ENCODE measurements at regions not wholly inside any gene's neighbourhood (a gene's known extent, or its start where the extent isn't known, plus 50 kb on each side); places are given as distances from the start of the nearest gene placed in this dataset.
A peak's percentile ranks its signal among the peaks of the same experiment; 100 is the strongest.

DNA sequence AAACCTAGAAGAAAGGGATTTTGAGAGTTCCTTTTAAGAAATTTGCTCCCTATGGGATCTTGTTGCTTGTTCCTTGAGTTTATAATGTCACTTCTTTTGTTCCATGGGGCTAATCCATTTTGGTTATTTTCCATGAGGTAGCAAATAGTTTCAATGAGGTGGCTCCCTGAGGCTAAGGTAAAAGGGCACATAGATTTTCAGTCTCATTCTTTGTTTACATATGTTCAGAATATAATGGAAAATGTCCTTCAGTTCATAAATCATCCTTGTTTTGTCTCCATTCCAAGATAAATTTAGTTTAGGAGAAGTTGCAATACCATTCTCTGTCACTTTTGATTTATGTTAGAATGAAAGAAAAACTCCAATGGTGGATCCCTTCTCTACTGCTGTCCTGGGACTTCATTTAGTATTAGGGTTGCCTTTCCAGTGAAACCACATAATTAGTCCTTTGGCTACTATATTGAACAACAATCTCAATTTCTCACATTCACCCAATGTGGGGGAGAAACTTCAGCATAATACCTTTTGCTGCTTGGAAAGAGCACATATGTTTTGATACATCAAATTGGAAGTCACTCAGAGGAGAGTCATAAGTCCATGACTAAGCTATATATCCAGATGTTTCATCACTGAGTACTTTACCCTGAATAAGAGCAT is 80.9 kb upstream of the ADAMTS5 start:
- DNase-seq (ENCODE audit: low read depth, low spot score) = no peak
- Histone ChIP-seq H3K4me2 (ENCODE audit: control insufficient read depth, extremely low read depth, insufficient read depth, low read depth, low read length) (no peak overlapping the region), H3K27ac (ENCODE audit: control insufficient read depth, insufficient read depth, low read length) (peak overlapping the region; percentile 15), H3K9me3 (ENCODE audit: control insufficient read depth, low read depth, low read length) (no peaks in the 10 kb centered on the region), H2AFZ (ENCODE audit: control insufficient read depth, low read length) (no peak overlapping the region), H3K27me3 (ENCODE audit: control insufficient read depth, extremely low read depth, insufficient read depth, low read length) (no peaks in the 10 kb centered on the region), H3K4me1 (ENCODE audit: control insufficient read depth, extremely low read depth, insufficient read depth, low read length) (peaks cover 8% of the 10 kb centered on the region), H3K9ac (ENCODE audit: control insufficient read depth, extremely low read depth, insufficient read depth, low read length) (no peak overlapping the region), H3K9me1 (ENCODE audit: control insufficient read depth, extremely low read depth, insufficient read depth, low read length) (no peaks in the 10 kb centered on the region), H3K4me3 (ENCODE audit: control insufficient read depth in 2 of 3, extremely low read depth in 1 of 3, insufficient read depth in 2 of 3, low read depth in 1 of 3, low read length in 3 of 3) (no peak overlapping the region), H3K36me3 (ENCODE audit: control insufficient read depth in 2 of 2, extremely low read depth in 1 of 2, insufficient read depth in 2 of 2, low read length in 2 of 2) (no peaks in the 10 kb centered on the region), H4K20me1 (ENCODE audit: control insufficient read depth, extremely low read depth, insufficient read depth, low read length) (no peaks in the 10 kb centered on the region), H3K79me2 (ENCODE audit: control insufficient read depth, insufficient read depth, low read length) (no peaks in the 10 kb centered on the region)
- peak; percentile 23 for FAIRE-seq
- dilution Hi-C loops (cut with MboI; ENCODE audit: extremely low pct_ligation_motif_present, low sequenced_read_pairs) = no loop called here
- TF ChIP-seq CTCF (optimal IDR thresholded peaks at IDR 0.05 in 1 of 3, IDR thresholded peaks at IDR 0.05 in 1 of 3, conservative IDR thresholded peaks at IDR 0.05 in 1 of 3; ENCODE audit: extremely low read depth in 1 of 3, insufficient read depth in 2 of 3, low read length in 3 of 3) (no peak), EZH2 (IDR thresholded peaks at IDR 0.05; ENCODE audit: low read length) (no peak)

- DNase-seq (ENCODE audit: low read depth, low spot score) (no peak), FAIRE-seq (peak; percentile 72)
- dilution Hi-C loops (cut with MboI; ENCODE audit: extremely low pct_ligation_motif_present, low sequenced_read_pairs) = no loop called here
Observed at GRCh38 chr21:27047283-27047657, 80.4 kb upstream of the ADAMTS5 start.

More at GRCh38 chr21:27047283-27047657, 80.4 kb upstream of the ADAMTS5 start:
- no peaks in the 10 kb centered on the region for H3K36me3 ChIP-seq (ENCODE audit: control insufficient read depth in 2 of 2, extremely low read depth in 1 of 2, insufficient read depth in 2 of 2, low read length in 2 of 2)
- H3K4me2 ChIP-seq (ENCODE audit: control insufficient read depth, extremely low read depth, insufficient read depth, low read depth, low read length) = no peak overlapping the region
- H3K4me3 ChIP-seq (ENCODE audit: control insufficient read depth in 2 of 3, extremely low read depth in 1 of 3, insufficient read depth in 2 of 3, low read depth in 1 of 3, low read length in 3 of 3) = no peak overlapping the region
- no peak overlapping the region for H2AFZ ChIP-seq (ENCODE audit: control insufficient read depth, low read length)
- peak overlapping the region; percentile 15 for H3K27ac ChIP-seq (ENCODE audit: control insufficient read depth, insufficient read depth, low read length)
- H3K79me2 ChIP-seq (ENCODE audit: control insufficient read depth, insufficient read depth, low read length) = no peaks in the 10 kb centered on the region
- no peaks in the 10 kb centered on the region for H4K20me1 ChIP-seq (ENCODE audit: control insufficient read depth, extremely low read depth, insufficient read depth, low read length)
- peaks cover 8% of the 10 kb centered on the region for H3K4me1 ChIP-seq (ENCODE audit: control insufficient read depth, extremely low read depth, insufficient read depth, low read length)
- no peaks in the 10 kb centered on the region for H3K9me1 ChIP-seq (ENCODE audit: control insufficient read depth, extremely low read depth, insufficient read depth, low read length)
- no peaks in the 10 kb centered on the region for H3K9me3 ChIP-seq (ENCODE audit: control insufficient read depth, low read depth, low read length)
- H3K27me3 ChIP-seq (ENCODE audit: control insufficient read depth, extremely low read depth, insufficient read depth, low read length) = no peaks in the 10 kb centered on the region
- TF ChIP-seq EZH2 (IDR thresholded peaks at IDR 0.05; ENCODE audit: low read length) (no peak), CTCF (optimal IDR thresholded peaks at IDR 0.05 in 1 of 3, IDR thresholded peaks at IDR 0.05 in 1 of 3, conservative IDR thresholded peaks at IDR 0.05 in 1 of 3; ENCODE audit: extremely low read depth in 1 of 3, insufficient read depth in 2 of 3, low read length in 3 of 3) (no peak)
- no peak overlapping the region for H3K9ac ChIP-seq (ENCODE audit: control insufficient read depth, extremely low read depth, insufficient read depth, low read length)
